ENCODE measurements at regions not wholly inside any gene's neighbourhood (a gene's known extent, or its start where the extent isn't known, plus 50 kb on each side); places are given as distances from the start of the nearest gene placed in this dataset.

- no peak for TF ChIP-seq POLR2AphosphoS5 (IDR thresholded peaks at IDR 0.05; ENCODE audit: low read depth, low read length)
- TF ChIP-seq POLR2A (IDR thresholded peaks at IDR 0.05; ENCODE audit: low read depth, low read length) = no peak
- TF ChIP-seq TAF1 (IDR thresholded peaks at IDR 0.05; ENCODE audit: low read depth, low read length) = no peak
- TF ChIP-seq SPI1 (IDR thresholded peaks at IDR 0.05; ENCODE audit: low read depth, low read length) = no peak
- no peak for TF ChIP-seq PAX5 (IDR thresholded peaks at IDR 0.05; ENCODE audit: insufficient read depth, low read length, severe bottlenecking)
Observed at GRCh38 chr19:28493884-28494283, 719.1 kb downstream of the UQCRFS1 start.

All from GM12891 (cell line).